Calu3 (cell line): ENCODE measurements at regions not wholly inside any gene's neighbourhood (a gene's known extent, or its start where the extent isn't known, plus 50 kb on each side); places are given as distances from the start of the nearest gene placed in this dataset.

ENCODE experiments used
- BruUV-seq: library from RNA; stranded (reverse); fragments of 400-500 nt; replicated peaks from 2 replicates; lab custom pipeline; 2021; lab: Mats Ljungman, UMichigan
- CTCF ChIA-PET: fragments of 300-600 bp; sonication (Branson Sonifier 250); formaldehyde crosslinking; loops from one replicate; lab custom pipeline; 2022; ENCODE audit warnings: antibody characterized with exemption; lab: Charles Lee
- DNase-seq: peaks from one replicate; pipeline ENCODE4 v3.0.0; 2022
- H3K27ac Mint-ChIP-seq: one replicate; pipeline ENCODE4 v1.8.0; 2022; ENCODE audit warnings: mixed read lengths; ENCODE audit not compliant: unreplicated experiment
- H3K27me3 Mint-ChIP-seq: one replicate; pipeline ENCODE4 v1.8.0; 2022; ENCODE audit warnings: mixed read lengths; ENCODE audit not compliant: unreplicated experiment
- H3K36me3 Mint-ChIP-seq: one replicate; pipeline ENCODE4 v1.8.0; 2022; ENCODE audit warnings: mild to moderate bottlenecking, moderate library complexity, mixed read lengths; ENCODE audit not compliant: insufficient read depth, unreplicated experiment
- H3K4me1 Mint-ChIP-seq: one replicate; pipeline ENCODE4 v1.8.0; 2022; ENCODE audit warnings: mild to moderate bottlenecking, low read depth, mixed read lengths; ENCODE audit not compliant: unreplicated experiment
- H3K4me3 Mint-ChIP-seq: one replicate; pipeline ENCODE4 v1.8.0; 2022; ENCODE audit warnings: mild to moderate bottlenecking, low read depth, moderate library complexity, mixed read lengths; ENCODE audit not compliant: unreplicated experiment
- H3K9me3 Mint-ChIP-seq: one replicate; pipeline ENCODE4 v1.8.0; 2022; ENCODE audit warnings: low read depth, mixed read lengths; ENCODE audit not compliant: unreplicated experiment
- CTCF ChIP-seq: fragments of 200-600 bp; IDR thresholded peaks from one replicate; pipeline ENCODE4 v1.8.0; 2022; ENCODE audit warnings: antibody characterized with exemption; ENCODE audit not compliant: unreplicated experiment
- intact Hi-C: fragments of 100-400 bp; cut with micrococcal nuclease; formaldehyde crosslinking; loops from one replicate; pipeline ENCODE4 v1.10.0; 2022; ENCODE audit not compliant: unreplicated experiment

GRCh38 chr17:33802349-33803198, 452.5 kb upstream of the CCL2 start:
- Mint-ChIP-seq H3K27me3 (peaks cover 60% of the 10 kb centered on the region), H3K36me3 (no peaks in the 10 kb centered on the region), H3K4me1 (no peaks in the 10 kb centered on the region), H3K27ac (no peak overlapping the region), H3K4me3 (no peak overlapping the region), H3K9me3 (peaks cover 2% of the 10 kb centered on the region)
- no peak for TF ChIP-seq CTCF
- intact Hi-C loops, result no loop called here
- no peak for DNase-seq
- CTCF ChIA-PET, result no interaction called here
- no TSS peak for BruUV-seq

- H3K27ac Mint-ChIP-seq, result no peak overlapping the region
- TF ChIP-seq CTCF, result no peak
- CTCF ChIA-PET, result no interaction called here
- intact Hi-C loops, result no loop called here
- no TSS peak for BruUV-seq
- no peak for DNase-seq
- H3K36me3 Mint-ChIP-seq, result no peaks in the 10 kb centered on the region
- H3K4me1 Mint-ChIP-seq, result no peaks in the 10 kb centered on the region
- peaks cover 54% of the 10 kb centered on the region for H3K27me3 Mint-ChIP-seq
- H3K4me3 Mint-ChIP-seq, result no peak overlapping the region
- peaks cover 2% of the 10 kb centered on the region for H3K9me3 Mint-ChIP-seq
These were observed 451.8 kb upstream of the CCL2 start for GRCh38 chr17:33803199-33803685.

- Mint-ChIP-seq H3K27me3 (peaks cover 49% of the 10 kb centered on the region), H3K27ac (no peak overlapping the region), H3K9me3 (peaks cover 2% of the 10 kb centered on the region), H3K4me1 (no peaks in the 10 kb centered on the region), H3K4me3 (no peak overlapping the region), H3K36me3 (no peaks in the 10 kb centered on the region)
- intact Hi-C loops, result no loop called here
- BruUV-seq, result no TSS peak
- no peak for TF ChIP-seq CTCF
- CTCF ChIA-PET, result no interaction called here
- DNase-seq, result no peak
These were observed 451.4 kb upstream of the CCL2 start for GRCh38 chr17:33803686-33804085.

DNA sequence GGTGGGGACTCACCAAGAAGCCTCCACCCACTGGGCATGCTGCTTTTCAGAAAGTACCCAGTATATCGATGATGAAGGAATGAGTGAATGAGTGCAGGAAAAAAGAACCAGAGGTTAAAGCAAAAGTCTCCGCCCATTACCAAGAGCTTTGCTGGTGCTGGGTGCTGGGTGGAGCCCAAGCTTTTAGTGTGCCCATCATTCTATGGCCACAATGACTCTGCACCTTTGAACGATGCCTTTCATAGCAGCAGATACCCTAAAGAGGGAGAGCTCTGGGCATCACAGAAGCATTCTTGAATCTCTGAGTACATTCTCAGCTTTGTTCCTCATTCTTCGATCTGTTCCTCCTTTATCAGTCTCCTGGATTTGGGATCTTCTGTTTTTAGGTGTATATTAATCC, 450.7 kb upstream of the CCL2 start:
- no peak for TF ChIP-seq CTCF
- H3K4me1 Mint-ChIP-seq, result no peaks in the 10 kb centered on the region
- peaks cover 2% of the 10 kb centered on the region for H3K9me3 Mint-ChIP-seq
- peaks cover 44% of the 10 kb centered on the region for H3K27me3 Mint-ChIP-seq
- CTCF ChIA-PET, result no interaction called here
- no peak for DNase-seq
- H3K27ac Mint-ChIP-seq, result no peak overlapping the region
- H3K4me3 Mint-ChIP-seq, result no peak overlapping the region
- intact Hi-C loops, result no loop called here
- no TSS peak for BruUV-seq
- no peaks in the 10 kb centered on the region for H3K36me3 Mint-ChIP-seq
